ENCODE measurements at regions not wholly inside any gene's neighbourhood (a gene's known extent, or its start where the extent isn't known, plus 50 kb on each side); places are given as distances from the start of the nearest gene placed in this dataset.
"Not testable (repeated sequence)": the region's sequence is repeated elsewhere in the genome, so short reads cannot be mapped to it uniquely, and the experiment has no call there.

DNA sequence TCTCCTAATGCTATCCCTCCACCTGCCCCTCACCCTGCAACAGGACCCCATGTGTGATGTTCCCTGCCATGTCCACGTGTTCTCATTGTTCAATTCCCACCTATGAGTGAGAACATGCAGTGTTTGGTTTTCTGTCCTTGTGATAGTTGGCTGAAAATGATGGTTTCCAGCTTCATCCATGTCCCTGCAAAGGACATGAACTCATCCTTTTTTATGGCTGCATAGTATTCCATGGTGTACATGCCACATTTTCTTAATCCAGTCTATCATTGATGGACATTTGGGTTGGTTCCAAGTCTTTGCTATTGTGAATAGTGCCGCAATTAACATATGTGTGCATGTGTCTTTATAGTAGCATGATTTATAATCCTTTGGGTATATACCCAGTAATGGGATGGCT lies 62.3 kb upstream of the EDEM3 start:
- TF ChIP-seq, protein P1, sequence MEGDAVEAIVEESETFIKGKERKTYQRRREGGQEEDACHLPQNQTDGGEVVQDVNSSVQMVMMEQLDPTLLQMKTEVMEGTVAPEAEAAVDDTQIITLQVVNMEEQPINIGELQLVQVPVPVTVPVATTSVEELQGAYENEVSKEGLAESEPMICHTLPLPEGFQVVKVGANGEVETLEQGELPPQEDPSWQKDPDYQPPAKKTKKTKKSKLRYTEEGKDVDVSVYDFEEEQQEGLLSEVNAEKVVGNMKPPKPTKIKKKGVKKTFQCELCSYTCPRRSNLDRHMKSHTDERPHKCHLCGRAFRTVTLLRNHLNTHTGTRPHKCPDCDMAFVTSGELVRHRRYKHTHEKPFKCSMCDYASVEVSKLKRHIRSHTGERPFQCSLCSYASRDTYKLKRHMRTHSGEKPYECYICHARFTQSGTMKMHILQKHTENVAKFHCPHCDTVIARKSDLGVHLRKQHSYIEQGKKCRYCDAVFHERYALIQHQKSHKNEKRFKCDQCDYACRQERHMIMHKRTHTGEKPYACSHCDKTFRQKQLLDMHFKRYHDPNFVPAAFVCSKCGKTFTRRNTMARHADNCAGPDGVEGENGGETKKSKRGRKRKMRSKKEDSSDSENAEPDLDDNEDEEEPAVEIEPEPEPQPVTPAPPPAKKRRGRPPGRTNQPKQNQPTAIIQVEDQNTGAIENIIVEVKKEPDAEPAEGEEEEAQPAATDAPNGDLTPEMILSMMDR (IDR thresholded peaks at IDR 0.05; ENCODE audit: low read depth, low read length, poor library complexity, severe bottlenecking), result not testable (repeated sequence)
- TF ChIP-seq EZH2phosphoT487 (IDR thresholded peaks at IDR 0.05; ENCODE audit: borderline replicate concordance, low read length), result not testable (repeated sequence)

Measured in DOHH2 (cell line).